ENCODE measurements at regions not wholly inside any gene's neighbourhood (a gene's known extent, or its start where the extent isn't known, plus 50 kb on each side); places are given as distances from the start of the nearest gene placed in this dataset.

- intact Hi-C loops (cut with DNase I), result loop anchor here (5.0 to 10.0 kb wide), 2 partner anchors 60 to 267 kb away; no protein-coding TSS in a partner anchor
- no peak for DNase-seq
Observed at GRCh38 chr1:108051631-108052377, 86.8 kb upstream of the VAV3 start.

- intact Hi-C loops (cut with DNase I), result loop anchor here (5.0 to 10.0 kb wide), 2 partner anchors 59 to 266 kb away; no protein-coding TSS in a partner anchor
- DNase-seq, result no peak
Observed at GRCh38 chr1:108050911-108051629, 86.1 kb upstream of the VAV3 start.

GRCh38 chr1:108050158-108050557 is 85.2 kb upstream of the VAV3 start:
- no peak for DNase-seq
- intact Hi-C loops (cut with DNase I), result loop anchor here (5.0 to 10.0 kb wide), 2 partner anchors 58 to 265 kb away; no protein-coding TSS in a partner anchor

GRCh38 chr1:108049178-108049819 is 84.3 kb upstream of the VAV3 start:
- peak in 9 of 10 donors; percentile 10 to 87 (median 46) for DNase-seq
- intact Hi-C loops (cut with DNase I), result no loop called here

- intact Hi-C loops (cut with DNase I), result no loop called here
- no peak for DNase-seq
Observed at GRCh38 chr1:108048301-108049177, 83.6 kb upstream of the VAV3 start.

GRCh38 chr1:108047085-108047484 is 82.1 kb upstream of the VAV3 start:
- intact Hi-C loops (cut with DNase I), result no loop called here
- no peak for DNase-seq

GRCh38 chr1:108046026-108046425 is 81.0 kb upstream of the VAV3 start:
- DNase-seq, result no peak
- intact Hi-C loops (cut with DNase I), result no loop called here

GRCh38 chr1:108045460-108045859 is 80.5 kb upstream of the VAV3 start:
- intact Hi-C loops (cut with DNase I), result no loop called here
- DNase-seq, result no peak

- intact Hi-C loops (cut with DNase I), result no loop called here
- DNase-seq, result no peak
Observed at GRCh38 chr1:108044318-108044717, 79.3 kb upstream of the VAV3 start.

- no peak for DNase-seq
- intact Hi-C loops (cut with DNase I), result no loop called here
Observed at GRCh38 chr1:108043707-108044106, 78.7 kb upstream of the VAV3 start.

GRCh38 chr1:108042610-108043009 is 77.6 kb upstream of the VAV3 start:
- intact Hi-C loops (cut with DNase I), result no loop called here
- DNase-seq, result no peak

GRCh38 chr1:108041360-108042142 is 76.6 kb upstream of the VAV3 start:
- DNase-seq, result no peak
- intact Hi-C loops (cut with DNase I), result no loop called here

- intact Hi-C loops (cut with DNase I), result no loop called here
- DNase-seq, result no peak
Observed at GRCh38 chr1:108038653-108039236, 73.8 kb upstream of the VAV3 start.

GRCh38 chr1:108036796-108037562 is 72.0 kb upstream of the VAV3 start:
- intact Hi-C loops (cut with DNase I), result no loop called here
- no peak for DNase-seq

- DNase-seq, result no peak
- intact Hi-C loops (cut with DNase I), result no loop called here
Observed at GRCh38 chr1:108034396-108034795, 69.4 kb upstream of the VAV3 start.

- no peak for DNase-seq
- intact Hi-C loops (cut with DNase I), result no loop called here
Observed at GRCh38 chr1:108033550-108033951, 68.6 kb upstream of the VAV3 start.

GRCh38 chr1:108028841-108029388 is 63.9 kb upstream of the VAV3 start:
- intact Hi-C loops (cut with DNase I), result no loop called here
- no peak for DNase-seq

- DNase-seq, result no peak
- intact Hi-C loops (cut with DNase I), result no loop called here
Observed at GRCh38 chr1:108027389-108027788, 62.4 kb upstream of the VAV3 start.
